ENCODE measurements at regions not wholly inside any gene's neighbourhood (a gene's known extent, or its start where the extent isn't known, plus 50 kb on each side); places are given as distances from the start of the nearest gene placed in this dataset.
"Not testable (repeated sequence)": the region's sequence is repeated elsewhere in the genome, so short reads cannot be mapped to it uniquely, and the experiment has no call there.

DNA sequence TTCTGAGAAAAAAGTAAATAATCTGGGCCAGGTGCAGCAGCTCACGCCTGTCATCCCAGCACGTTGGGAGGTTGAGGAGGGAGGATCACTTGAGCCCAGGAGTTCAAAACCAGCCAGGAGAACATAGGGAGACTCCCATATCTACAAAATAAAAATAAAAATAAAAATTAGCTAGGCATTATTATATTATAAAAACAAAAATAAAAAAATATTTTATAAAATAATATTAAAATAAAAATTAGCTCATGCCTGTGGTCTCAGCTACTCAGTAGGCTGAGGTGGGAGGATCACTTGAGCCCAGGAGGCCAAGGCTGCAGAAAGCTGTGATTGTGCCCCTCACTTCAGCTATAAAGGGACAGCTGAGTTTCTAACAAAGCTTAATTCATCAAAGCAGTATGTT lies 362.9 kb downstream of the SMOC2 start:
- no peak for DNase-seq

DNA sequence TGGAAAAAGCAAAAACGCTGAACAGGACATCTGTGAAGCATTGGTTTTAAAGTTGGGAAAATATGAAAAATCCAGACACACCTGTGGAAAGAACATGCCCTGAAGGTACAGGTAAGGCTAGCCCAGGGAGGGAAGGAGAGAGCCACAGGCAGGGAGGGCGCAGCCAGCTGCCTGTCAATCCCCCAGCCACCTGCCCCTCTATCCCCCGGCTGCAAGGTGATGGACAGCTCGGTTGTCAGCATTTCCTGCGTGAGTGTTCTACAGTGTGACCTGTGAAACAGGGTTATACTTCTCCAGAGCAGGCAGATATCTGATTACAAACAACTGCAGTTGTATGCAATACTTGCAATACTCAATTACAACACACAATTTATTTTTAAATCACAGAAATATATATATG lies 358.1 kb downstream of the SMOC2 start:
- DNase-seq: no peak

- DNase-seq: no peak
These were observed 355.1 kb downstream of the SMOC2 start for GRCh38 chr6:168796106-168796505.

- DNase-seq: not testable (repeated sequence)
These were observed 354.6 kb downstream of the SMOC2 start for GRCh38 chr6:168795611-168796010.

GRCh38 chr6:168794491-168794890 lies 353.5 kb downstream of the SMOC2 start:
- DNase-seq: no peak

- no peak for DNase-seq
These were observed 352.7 kb downstream of the SMOC2 start for GRCh38 chr6:168793649-168794048.

DNA sequence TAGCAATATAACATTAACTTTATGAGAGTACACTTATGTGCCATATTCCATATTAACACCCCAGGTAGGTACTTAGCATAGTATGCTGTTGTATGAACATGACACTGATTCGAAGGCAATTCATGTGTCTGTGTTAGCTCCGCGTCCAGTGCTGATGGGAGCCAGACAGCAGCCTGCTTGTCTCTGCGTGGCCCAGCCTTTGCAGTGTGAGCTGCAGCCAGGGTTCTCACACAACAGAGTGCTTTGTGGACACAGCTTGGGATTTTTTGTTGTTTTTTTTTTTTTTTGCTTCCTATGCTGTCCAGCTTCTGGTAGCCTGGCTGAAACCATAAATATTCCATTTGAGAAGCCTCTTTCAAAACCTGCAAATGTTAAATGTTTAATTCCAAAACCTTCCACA lies 350.9 kb downstream of the SMOC2 start:
- DNase-seq: no peak

DNA sequence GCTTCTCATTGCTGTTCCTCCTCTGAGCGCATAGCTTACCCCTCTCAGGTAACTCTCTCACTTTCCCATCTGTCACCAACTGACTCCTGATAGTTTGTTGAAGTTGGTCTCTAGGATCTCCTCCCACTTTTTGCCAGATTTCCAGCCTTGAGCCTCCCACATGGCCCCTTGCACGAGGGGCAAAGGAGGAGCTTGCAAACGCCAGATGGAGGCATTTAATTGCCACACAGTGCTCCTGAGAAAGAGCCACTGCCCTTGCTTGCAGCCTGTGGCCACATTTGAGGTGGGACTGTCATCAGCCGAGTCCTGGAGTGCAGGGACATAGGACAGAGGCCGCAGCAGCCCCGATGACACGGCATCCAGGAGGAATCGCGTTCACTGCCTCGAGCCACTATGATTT lies 348.7 kb downstream of the SMOC2 start:
- no peak for DNase-seq

GRCh38 chr6:168785720-168786511 lies 344.9 kb downstream of the SMOC2 start:
- DNase-seq: no peak

GRCh38 chr6:168784426-168784825 lies 343.4 kb downstream of the SMOC2 start:
- no peak for DNase-seq

GRCh38 chr6:168783720-168784119 lies 342.7 kb downstream of the SMOC2 start:
- DNase-seq: no peak

DNA sequence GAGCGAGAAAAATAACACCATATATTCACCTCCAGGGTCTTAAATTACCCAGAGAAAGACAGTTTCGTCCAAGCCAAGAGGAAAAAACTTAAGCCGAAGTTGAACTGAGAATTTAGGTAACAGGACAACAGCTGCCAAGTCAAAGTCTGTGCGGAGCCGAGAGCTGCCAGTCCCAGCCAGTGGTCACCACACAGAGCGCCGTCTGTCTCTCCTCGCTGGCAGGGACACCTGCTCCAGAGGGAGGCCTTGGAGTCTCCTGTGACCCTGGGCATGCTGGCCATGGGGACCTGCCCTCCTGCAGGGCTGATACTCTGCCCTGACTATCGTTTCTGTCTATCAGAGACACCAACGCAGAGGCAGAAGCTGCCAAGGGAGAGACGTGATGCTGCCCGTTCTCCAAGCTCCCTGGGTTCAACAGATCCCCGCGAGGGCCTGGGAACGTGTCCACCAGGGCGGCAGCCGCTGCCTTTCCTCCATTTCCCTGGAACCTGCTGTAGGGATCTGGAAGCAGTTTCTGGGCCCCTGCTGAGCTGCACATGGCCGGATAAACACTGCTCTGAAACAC lies 341.3 kb downstream of the SMOC2 start:
- no peak for DNase-seq

GRCh38 chr6:168778201-168778600 lies 337.2 kb downstream of the SMOC2 start:
- DNase-seq: no peak

DNA sequence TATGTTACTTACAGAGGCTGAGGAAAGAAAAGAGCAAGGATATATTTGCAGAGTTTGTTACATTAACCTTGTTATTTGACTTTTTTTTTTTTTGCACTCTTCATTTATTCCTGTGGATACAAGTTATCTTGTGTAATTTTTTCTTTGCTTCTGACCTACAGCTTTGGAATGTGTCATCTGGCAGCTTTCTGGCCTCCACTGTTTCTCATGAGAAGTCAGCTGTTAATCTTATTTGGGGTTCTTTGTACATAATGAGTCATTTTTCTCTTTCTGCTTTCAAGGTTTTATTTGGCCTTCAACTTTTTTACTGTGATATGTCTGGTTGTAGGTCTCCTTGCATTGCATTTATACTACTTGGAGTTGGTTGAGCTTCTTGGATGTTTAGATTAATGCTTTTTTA lies 333.4 kb downstream of the SMOC2 start:
- no peak for DNase-seq

DNA sequence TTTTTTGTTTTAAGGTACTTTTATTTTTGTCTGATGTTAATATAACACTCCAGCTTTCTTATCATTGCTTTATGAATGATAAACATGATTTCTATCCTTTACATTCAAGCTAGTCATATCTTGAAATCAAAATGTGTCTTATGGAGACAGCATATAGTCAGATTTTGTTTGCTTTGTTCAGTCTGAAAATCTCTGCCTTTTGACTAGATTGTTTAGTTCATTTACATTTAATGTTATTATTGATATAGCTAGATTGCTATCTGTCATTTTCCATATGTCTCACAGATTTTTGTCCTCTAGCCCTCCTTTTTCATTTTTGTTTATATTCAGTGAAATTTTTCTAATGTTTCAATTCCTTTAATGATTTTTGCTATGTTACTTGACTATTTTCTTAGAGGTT lies 332.8 kb downstream of the SMOC2 start:
- no peak for DNase-seq

GRCh38 chr6:168765752-168766151 lies 324.8 kb downstream of the SMOC2 start:
- no peak for DNase-seq

DNA sequence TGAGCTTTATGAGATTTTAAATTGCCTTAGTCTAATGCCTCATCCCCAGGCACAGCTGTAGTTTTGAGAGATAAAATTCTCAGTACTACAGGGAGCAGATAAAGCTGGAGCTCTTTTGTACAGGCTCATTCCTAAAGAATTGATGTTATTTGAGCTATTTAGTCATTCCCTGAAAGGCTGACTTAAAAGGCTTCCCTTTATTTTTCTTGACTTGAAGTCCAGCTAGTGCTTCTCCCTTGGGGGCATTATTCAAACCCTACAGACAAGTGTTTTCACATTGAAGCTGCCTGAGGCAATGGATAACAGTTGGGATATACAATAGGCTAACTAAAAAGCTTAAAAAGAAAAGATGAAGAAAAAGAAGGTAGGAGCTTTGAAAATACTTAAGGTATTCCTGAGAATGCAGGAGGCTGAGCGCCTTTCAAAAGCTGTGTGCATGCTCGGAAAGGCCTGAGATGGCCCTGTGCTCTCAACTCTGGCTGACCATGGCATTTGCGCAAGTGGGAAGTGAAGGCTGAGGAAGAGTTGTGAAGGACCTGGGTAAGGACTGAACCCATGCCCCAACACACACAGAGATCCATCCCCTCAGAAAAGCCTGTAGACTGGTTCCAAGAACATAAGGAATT lies 315.1 kb downstream of the SMOC2 start:
- DNase-seq: no peak

- no peak for DNase-seq
These were observed 305.7 kb downstream of the SMOC2 start for GRCh38 chr6:168746643-168747042.

DNA sequence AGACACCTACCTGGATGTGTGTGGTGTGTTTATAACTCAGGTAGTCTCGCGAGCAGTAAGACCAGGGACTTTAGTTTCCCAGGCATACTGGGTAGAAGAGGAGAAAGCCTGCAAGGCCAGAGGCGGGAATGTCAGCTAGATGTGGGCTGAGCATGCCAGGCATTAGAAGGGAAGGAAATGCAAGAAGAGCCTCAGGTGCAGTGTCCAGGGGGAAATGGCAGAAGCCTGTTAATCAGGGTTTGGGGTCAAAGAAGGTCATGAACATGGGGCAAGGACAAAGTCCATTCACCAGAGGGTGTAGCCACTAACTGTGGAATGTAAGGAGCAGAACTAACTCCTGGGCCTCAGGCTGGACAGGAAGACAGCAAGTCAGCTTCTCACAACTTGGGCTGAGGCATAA lies 305.0 kb downstream of the SMOC2 start:
- no peak for DNase-seq

DNA sequence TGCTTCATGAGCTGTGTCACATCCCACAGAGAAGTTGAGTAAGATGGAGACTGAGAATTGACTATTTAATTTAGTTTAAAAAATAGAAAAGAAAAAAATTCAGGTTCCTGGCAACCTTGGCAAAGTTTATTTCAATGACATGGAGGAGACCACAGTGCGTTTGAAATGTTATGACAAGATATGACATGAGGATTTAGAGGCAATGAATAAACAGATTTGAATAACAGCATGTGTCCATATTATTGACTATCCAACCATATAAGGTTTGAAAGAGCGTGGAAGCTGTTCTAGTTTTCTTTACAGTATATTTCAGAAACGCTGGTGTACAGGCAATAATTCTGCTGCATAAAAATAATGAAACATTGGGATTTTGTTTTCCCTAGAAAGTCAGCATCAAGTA lies 303.9 kb downstream of the SMOC2 start:
- DNase-seq: no peak

DNA sequence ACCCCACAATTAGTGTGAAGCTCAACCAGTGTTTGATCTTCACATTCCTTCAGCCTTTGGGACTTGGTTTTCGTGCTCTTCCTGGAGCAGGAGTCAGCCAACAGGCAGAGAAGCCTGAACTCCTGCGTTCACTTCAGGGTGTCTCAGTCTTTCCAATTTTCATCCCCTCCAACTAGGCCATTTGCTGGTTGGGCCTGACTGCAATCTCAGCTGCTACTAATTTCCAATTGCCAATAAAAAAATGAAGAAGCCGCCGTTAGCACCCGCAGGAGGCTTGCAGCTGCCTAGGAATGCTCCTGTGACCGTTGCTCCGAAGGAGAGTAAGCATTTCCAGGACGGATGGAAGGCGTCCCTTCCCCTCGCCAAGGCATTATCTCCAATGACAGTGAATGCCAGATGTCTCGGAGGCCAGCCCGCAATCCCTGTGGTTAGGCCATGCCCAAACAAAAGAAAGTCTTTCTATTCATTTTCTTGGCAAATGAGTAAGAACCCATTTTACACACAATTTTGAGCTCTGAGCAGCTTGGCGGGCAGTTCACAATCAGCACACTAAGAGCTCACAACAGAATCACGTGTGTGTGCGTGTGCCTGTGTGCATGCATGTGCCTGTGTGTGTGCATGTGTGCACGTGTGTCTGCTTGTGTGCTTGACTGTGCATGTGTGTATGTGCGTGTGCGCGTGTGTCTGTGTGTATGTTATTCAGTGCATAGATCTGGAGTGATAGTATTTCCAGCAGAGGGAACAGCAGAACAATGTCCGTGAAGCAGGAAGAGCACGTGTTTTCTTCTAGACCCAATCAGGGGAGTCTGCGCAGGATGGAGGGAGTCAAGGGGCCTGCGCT lies 301.2 kb downstream of the SMOC2 start:
- DNase-seq: no peak

- DNase-seq: no peak
These were observed 300.3 kb downstream of the SMOC2 start for GRCh38 chr6:168741305-168741704.

DNA sequence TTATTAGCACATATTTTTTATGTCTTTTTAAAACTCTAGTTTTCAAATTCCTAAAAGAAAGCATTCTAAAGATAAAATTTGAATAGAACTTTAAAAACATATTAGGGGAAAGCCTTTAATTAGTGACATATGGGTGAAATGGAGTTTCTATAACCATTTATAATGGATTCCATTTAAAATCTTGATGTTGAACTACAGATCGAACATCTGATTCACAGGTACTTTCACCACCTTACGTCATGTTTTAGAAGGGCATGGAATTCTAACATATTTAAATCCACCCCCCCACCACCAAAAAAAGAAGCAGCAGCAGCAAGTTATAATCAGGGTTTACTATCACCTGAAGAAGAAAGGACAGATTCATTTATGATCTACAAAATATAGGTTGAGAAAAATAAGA lies 298.4 kb downstream of the SMOC2 start:
- no peak for DNase-seq

GRCh38 chr6:168737481-168737880 lies 296.5 kb downstream of the SMOC2 start:
- no peak for DNase-seq

Data from CD4-positive, alpha-beta T cell treated with Interferon alpha-2 for 1 hour (primary cell).